ENCODE measurements at regions not wholly inside any gene's neighbourhood (a gene's known extent, or its start where the extent isn't known, plus 50 kb on each side); places are given as distances from the start of the nearest gene placed in this dataset.

GRCh38 chr5:159832073-159832472, 84.2 kb upstream of the ADRA1B start:
- no peaks in the 10 kb centered on the region for H3K4me1 ChIP-seq (ENCODE audit: control insufficient read depth, insufficient read depth, low read length)

GRCh38 chr5:159833088-159833487, 83.2 kb upstream of the ADRA1B start:
- no peak overlapping the region for H3K4me3 ChIP-seq (ENCODE audit: low read length)
- no peaks in the 10 kb centered on the region for H3K36me3 ChIP-seq (ENCODE audit: control insufficient read depth, insufficient read depth, low read length)
- H3K27me3 ChIP-seq (ENCODE audit: control insufficient read depth, insufficient read depth, low read length) = no peaks in the 10 kb centered on the region
- no peak overlapping the region for H3K9ac ChIP-seq (ENCODE audit: low read length)
- no peaks in the 10 kb centered on the region for H3K4me1 ChIP-seq (ENCODE audit: control insufficient read depth, insufficient read depth, low read length)
- no peaks in the 10 kb centered on the region for H3K9me3 ChIP-seq (ENCODE audit: control insufficient read depth, low read length)

More at GRCh38 chr5:159832073-159832472, 84.2 kb upstream of the ADRA1B start:
- no peak overlapping the region for H3K9ac ChIP-seq (ENCODE audit: low read length)
- no peaks in the 10 kb centered on the region for H3K9me3 ChIP-seq (ENCODE audit: control insufficient read depth, low read length)
- H3K27me3 ChIP-seq (ENCODE audit: control insufficient read depth, insufficient read depth, low read length) = no peaks in the 10 kb centered on the region
- H3K4me3 ChIP-seq (ENCODE audit: low read length) = no peak overlapping the region
- no peaks in the 10 kb centered on the region for H3K36me3 ChIP-seq (ENCODE audit: control insufficient read depth, insufficient read depth, low read length)

GRCh38 chr5:159833846-159834245, 82.4 kb upstream of the ADRA1B start:
- no peak overlapping the region for H3K9ac ChIP-seq (ENCODE audit: low read length)
- no peaks in the 10 kb centered on the region for H3K9me3 ChIP-seq (ENCODE audit: control insufficient read depth, low read length)
- H3K4me3 ChIP-seq (ENCODE audit: low read length) = no peak overlapping the region
- no peaks in the 10 kb centered on the region for H3K27me3 ChIP-seq (ENCODE audit: control insufficient read depth, insufficient read depth, low read length)
- no peaks in the 10 kb centered on the region for H3K36me3 ChIP-seq (ENCODE audit: control insufficient read depth, insufficient read depth, low read length)
- H3K4me1 ChIP-seq (ENCODE audit: control insufficient read depth, insufficient read depth, low read length) = no peaks in the 10 kb centered on the region

GRCh38 chr5:159835548-159835947, 80.7 kb upstream of the ADRA1B start:
- Histone ChIP-seq H3K9me3 (ENCODE audit: control insufficient read depth, low read length) (no peaks in the 10 kb centered on the region), H3K27me3 (ENCODE audit: control insufficient read depth, insufficient read depth, low read length) (no peaks in the 10 kb centered on the region), H3K9ac (ENCODE audit: low read length) (no peak overlapping the region), H3K36me3 (ENCODE audit: control insufficient read depth, insufficient read depth, low read length) (no peaks in the 10 kb centered on the region), H3K4me3 (ENCODE audit: low read length) (no peak overlapping the region), H3K4me1 (ENCODE audit: control insufficient read depth, insufficient read depth, low read length) (no peaks in the 10 kb centered on the region)

GRCh38 chr5:159836691-159837090, 79.6 kb upstream of the ADRA1B start:
- H3K9me3 ChIP-seq (ENCODE audit: control insufficient read depth, low read length) = no peaks in the 10 kb centered on the region
- H3K4me1 ChIP-seq (ENCODE audit: control insufficient read depth, insufficient read depth, low read length) = no peaks in the 10 kb centered on the region
- no peaks in the 10 kb centered on the region for H3K36me3 ChIP-seq (ENCODE audit: control insufficient read depth, insufficient read depth, low read length)
- no peak overlapping the region for H3K4me3 ChIP-seq (ENCODE audit: low read length)
- H3K9ac ChIP-seq (ENCODE audit: low read length) = no peak overlapping the region
- H3K27me3 ChIP-seq (ENCODE audit: control insufficient read depth, insufficient read depth, low read length) = no peaks in the 10 kb centered on the region

- Histone ChIP-seq H3K4me1 (ENCODE audit: control insufficient read depth, insufficient read depth, low read length) (no peaks in the 10 kb centered on the region), H3K9ac (ENCODE audit: low read length) (no peak overlapping the region), H3K4me3 (ENCODE audit: low read length) (no peak overlapping the region), H3K27me3 (ENCODE audit: control insufficient read depth, insufficient read depth, low read length) (no peaks in the 10 kb centered on the region), H3K9me3 (ENCODE audit: control insufficient read depth, low read length) (no peaks in the 10 kb centered on the region), H3K36me3 (ENCODE audit: control insufficient read depth, insufficient read depth, low read length) (no peaks in the 10 kb centered on the region)
Measured at GRCh38 chr5:159837860-159838259, 78.4 kb upstream of the ADRA1B start.

GRCh38 chr5:159838551-159839222, 77.6 kb upstream of the ADRA1B start:
- Histone ChIP-seq H3K4me3 (ENCODE audit: low read length) (no peak overlapping the region), H3K27me3 (ENCODE audit: control insufficient read depth, insufficient read depth, low read length) (no peaks in the 10 kb centered on the region), H3K9ac (ENCODE audit: low read length) (no peak overlapping the region), H3K36me3 (ENCODE audit: control insufficient read depth, insufficient read depth, low read length) (no peaks in the 10 kb centered on the region), H3K4me1 (ENCODE audit: control insufficient read depth, insufficient read depth, low read length) (no peaks in the 10 kb centered on the region), H3K9me3 (ENCODE audit: control insufficient read depth, low read length) (no peaks in the 10 kb centered on the region)

- H3K27me3 ChIP-seq (ENCODE audit: control insufficient read depth, insufficient read depth, low read length) = no peaks in the 10 kb centered on the region
- no peak overlapping the region for H3K4me3 ChIP-seq (ENCODE audit: low read length)
- no peaks in the 10 kb centered on the region for H3K36me3 ChIP-seq (ENCODE audit: control insufficient read depth, insufficient read depth, low read length)
- H3K4me1 ChIP-seq (ENCODE audit: control insufficient read depth, insufficient read depth, low read length) = no peaks in the 10 kb centered on the region
- no peak overlapping the region for H3K9ac ChIP-seq (ENCODE audit: low read length)
- no peaks in the 10 kb centered on the region for H3K9me3 ChIP-seq (ENCODE audit: control insufficient read depth, low read length)
Measured at GRCh38 chr5:159844267-159845121, 71.8 kb upstream of the ADRA1B start.

GRCh38 chr5:159849437-159850083, 66.7 kb upstream of the ADRA1B start:
- Histone ChIP-seq H3K27me3 (ENCODE audit: control insufficient read depth, insufficient read depth, low read length) (no peaks in the 10 kb centered on the region), H3K9me3 (ENCODE audit: control insufficient read depth, low read length) (no peaks in the 10 kb centered on the region), H3K36me3 (ENCODE audit: control insufficient read depth, insufficient read depth, low read length) (no peaks in the 10 kb centered on the region), H3K4me3 (ENCODE audit: low read length) (no peak overlapping the region), H3K4me1 (ENCODE audit: control insufficient read depth, insufficient read depth, low read length) (no peaks in the 10 kb centered on the region), H3K9ac (ENCODE audit: low read length) (no peak overlapping the region)

GRCh38 chr5:159850160-159850559, 66.1 kb upstream of the ADRA1B start:
- no peaks in the 10 kb centered on the region for H3K27me3 ChIP-seq (ENCODE audit: control insufficient read depth, insufficient read depth, low read length)
- no peaks in the 10 kb centered on the region for H3K36me3 ChIP-seq (ENCODE audit: control insufficient read depth, insufficient read depth, low read length)
- no peaks in the 10 kb centered on the region for H3K9me3 ChIP-seq (ENCODE audit: control insufficient read depth, low read length)
- H3K9ac ChIP-seq (ENCODE audit: low read length) = no peak overlapping the region
- H3K4me3 ChIP-seq (ENCODE audit: low read length) = no peak overlapping the region
- no peaks in the 10 kb centered on the region for H3K4me1 ChIP-seq (ENCODE audit: control insufficient read depth, insufficient read depth, low read length)

- H3K36me3 ChIP-seq (ENCODE audit: control insufficient read depth, insufficient read depth, low read length) = no peaks in the 10 kb centered on the region
Measured at GRCh38 chr5:159851053-159851452, 65.2 kb upstream of the ADRA1B start.

GRCh38 chr5:159854916-159855315, 61.4 kb upstream of the ADRA1B start:
- no peaks in the 10 kb centered on the region for H3K36me3 ChIP-seq (ENCODE audit: control insufficient read depth, insufficient read depth, low read length)
- H3K4me1 ChIP-seq (ENCODE audit: control insufficient read depth, insufficient read depth, low read length) = no peaks in the 10 kb centered on the region
- H3K9ac ChIP-seq (ENCODE audit: low read length) = no peak overlapping the region
- no peak overlapping the region for H3K4me3 ChIP-seq (ENCODE audit: low read length)
- no peaks in the 10 kb centered on the region for H3K27me3 ChIP-seq (ENCODE audit: control insufficient read depth, insufficient read depth, low read length)
- no peaks in the 10 kb centered on the region for H3K9me3 ChIP-seq (ENCODE audit: control insufficient read depth, low read length)

More at GRCh38 chr5:159851053-159851452, 65.2 kb upstream of the ADRA1B start:
- no peaks in the 10 kb centered on the region for H3K27me3 ChIP-seq (ENCODE audit: control insufficient read depth, insufficient read depth, low read length)
- H3K4me1 ChIP-seq (ENCODE audit: control insufficient read depth, insufficient read depth, low read length) = no peaks in the 10 kb centered on the region
- no peaks in the 10 kb centered on the region for H3K9me3 ChIP-seq (ENCODE audit: control insufficient read depth, low read length)
- H3K4me3 ChIP-seq (ENCODE audit: low read length) = no peak overlapping the region
- no peak overlapping the region for H3K9ac ChIP-seq (ENCODE audit: low read length)

Measured in mucosa of stomach (tissue), 1 donor.